HG02678 (cell line): ENCODE measurements at regions not wholly inside any gene's neighbourhood (a gene's known extent, or its start where the extent isn't known, plus 50 kb on each side); places are given as distances from the start of the nearest gene placed in this dataset.
"Not testable (repeated sequence)": the region's sequence is repeated elsewhere in the genome, so short reads cannot be mapped to it uniquely, and the experiment has no call there.

Source experiments
- ATAC-seq: cut with Tn5 transposase; IDR thresholded peaks from one replicate; pipeline ENCODE4 v1.9.1; 2021; ENCODE audit warnings: mild to moderate bottlenecking, moderate library complexity; ENCODE audit not compliant: unreplicated experiment

GRCh38 chr5:168070761-168071160 is 220.7 kb upstream of the WWC1 start:
- no peak for ATAC-seq

GRCh38 chr5:168072665-168073064 is 218.8 kb upstream of the WWC1 start:
- no peak for ATAC-seq

- ATAC-seq = no peak
Measured at GRCh38 chr5:168073311-168073710, 218.1 kb upstream of the WWC1 start.

- ATAC-seq = no peak
Measured at GRCh38 chr5:168073991-168074800, 217.2 kb upstream of the WWC1 start.

- no peak for ATAC-seq
Measured at GRCh38 chr5:168075387-168075786, 216.1 kb upstream of the WWC1 start.

GRCh38 chr5:168076561-168076991 is 214.9 kb upstream of the WWC1 start:
- no peak for ATAC-seq

GRCh38 chr5:168085261-168086031 is 206.0 kb upstream of the WWC1 start:
- no peak for ATAC-seq

GRCh38 chr5:168086104-168086610 is 205.3 kb upstream of the WWC1 start:
- no peak for ATAC-seq

GRCh38 chr5:168086746-168087145 is 204.7 kb upstream of the WWC1 start:
- no peak for ATAC-seq

- no peak for ATAC-seq
Measured at GRCh38 chr5:168088410-168089173, 202.9 kb upstream of the WWC1 start.

GRCh38 chr5:168089201-168089887 is 202.1 kb upstream of the WWC1 start:
- no peak for ATAC-seq

- no peak for ATAC-seq
Measured at GRCh38 chr5:168092209-168093185, 198.9 kb upstream of the WWC1 start.

GRCh38 chr5:168093200-168093910 is 198.1 kb upstream of the WWC1 start:
- ATAC-seq = no peak

GRCh38 chr5:168096525-168096924 is 194.9 kb upstream of the WWC1 start:
- no peak for ATAC-seq

GRCh38 chr5:168097876-168098653 is 193.4 kb upstream of the WWC1 start:
- no peak for ATAC-seq

GRCh38 chr5:168101352-168101751 is 190.1 kb upstream of the WWC1 start:
- ATAC-seq = no peak

- ATAC-seq = not testable (repeated sequence)
Measured at GRCh38 chr5:168103018-168103417, 188.4 kb upstream of the WWC1 start.

GRCh38 chr5:168104350-168104749 is 187.1 kb upstream of the WWC1 start:
- ATAC-seq = no peak
